ENCODE measurements at regions not wholly inside any gene's neighbourhood (a gene's known extent, or its start where the extent isn't known, plus 50 kb on each side); places are given as distances from the start of the nearest gene placed in this dataset.
"Not testable (repeated sequence)": the region's sequence is repeated elsewhere in the genome, so short reads cannot be mapped to it uniquely, and the experiment has no call there.

GRCh38 chr17:27181935-27182334 is 112.0 kb upstream of the WSB1 start (continued):
- TF ChIP-seq CTCF (IDR thresholded peaks at IDR 0.05) = no peak
- TF ChIP-seq NFIC (IDR thresholded peaks at IDR 0.05; ENCODE audit: borderline replicate concordance) = no peak
- no peak for TF ChIP-seq GABPA (IDR thresholded peaks at IDR 0.05; ENCODE audit: low read depth)
- no peak for TF ChIP-seq NRF1 (IDR thresholded peaks at IDR 0.05; ENCODE audit: low read depth, low read length)

- H4K20me1 ChIP-seq (ENCODE audit: insufficient read depth); H3K27ac ChIP-seq (ENCODE audit: low read depth in 2 of 2, low read length in 1 of 2); H3K36me3 ChIP-seq (replicated peaks in 1 of 2; ENCODE audit: control insufficient read depth in 1 of 2, insufficient read depth in 2 of 2, low read length in 1 of 2); POLR2A ChIA-PET; DNase-seq; H3F3A ChIP-seq (replicated peaks; ENCODE audit: insufficient read depth); H3K4me3 ChIP-seq (ENCODE audit: low read depth in 2 of 2, low read length in 1 of 2); H2AFZ ChIP-seq (ENCODE audit: low read depth); H3K9me3 ChIP-seq; H3K79me2 ChIP-seq (ENCODE audit: insufficient read depth); CTCF ChIA-PET; H3K27me3 ChIP-seq (ENCODE audit: insufficient read depth); H3K9me2 ChIP-seq; H3K9ac ChIP-seq; H3K4me1 ChIP-seq (ENCODE audit: control insufficient read depth in 1 of 2, insufficient read depth in 2 of 2, low read depth in 1 of 2, low read length in 1 of 2); H3K4me2 ChIP-seq: not testable (repeated sequence)
- WGBS (ENCODE audit: low lambda C conversion rate) = 42% methylated on average over 8 of the region's 8 CpGs
- peak; percentile 36; the same call in 1 of the 2 replicates for TF ChIP-seq RAD21 (IDR thresholded peaks at IDR 0.05; ENCODE audit: low read length)
- TF ChIP-seq CTCF (IDR thresholded peaks at IDR 0.05) = peak; percentile 46
Measured at GRCh38 chr17:27197505-27197904, 96.4 kb upstream of the WSB1 start.

- H4K20me1 ChIP-seq (ENCODE audit: insufficient read depth) = no peaks in the 10 kb centered on the region
- H3K9ac ChIP-seq = no peak overlapping the region
- H3F3A ChIP-seq (replicated peaks; ENCODE audit: insufficient read depth) = no peaks in the 10 kb centered on the region
- H3K27me3 ChIP-seq (ENCODE audit: insufficient read depth) = no peaks in the 10 kb centered on the region
- POLR2A ChIA-PET = no interaction called here
- no peaks in the 10 kb centered on the region for H3K36me3 ChIP-seq (replicated peaks in 1 of 2; ENCODE audit: control insufficient read depth in 1 of 2, insufficient read depth in 2 of 2, low read length in 1 of 2)
- H3K79me2 ChIP-seq (ENCODE audit: insufficient read depth) = no peaks in the 10 kb centered on the region
- no peak overlapping the region for H3K4me2 ChIP-seq
- no peak for DNase-seq
- H3K27ac ChIP-seq (ENCODE audit: low read depth in 2 of 2, low read length in 1 of 2) = no peak overlapping the region
- TF ChIP-seq MEF2A (IDR thresholded peaks at IDR 0.05; ENCODE audit: borderline replicate concordance, low read depth) (no peak), EP300 (IDR thresholded peaks at IDR 0.05; ENCODE audit: borderline replicate concordance in 1 of 2, low read depth in 1 of 2, low read length in 1 of 2) (no peak), GATA2 (CRISPR knock-in tag; IDR thresholded peaks at IDR 0.05) (no peak), TEAD4 (IDR thresholded peaks at IDR 0.05; ENCODE audit: borderline replicate concordance, insufficient read depth) (no peak), JUND (IDR thresholded peaks at IDR 0.05) (no peak), NRF1 (IDR thresholded peaks at IDR 0.05; ENCODE audit: low read depth, low read length) (no peak), NFIC (IDR thresholded peaks at IDR 0.05; ENCODE audit: borderline replicate concordance) (no peak), MAX (IDR thresholded peaks at IDR 0.05; ENCODE audit: low read depth) (no peak), ELF1 (IDR thresholded peaks at IDR 0.05) (no peak), TAF1 (IDR thresholded peaks at IDR 0.05; ENCODE audit: borderline replicate concordance, low read depth, low read length) (no peak)
- no peaks in the 10 kb centered on the region; the same call in 1 of the 2 replicates for H3K9me3 ChIP-seq
- no peaks in the 10 kb centered on the region for H3K4me1 ChIP-seq (ENCODE audit: control insufficient read depth in 1 of 2, insufficient read depth in 2 of 2, low read depth in 1 of 2, low read length in 1 of 2)
- WGBS (ENCODE audit: low lambda C conversion rate) = 39% methylated on average over 4 of the region's 4 CpGs
- H3K4me3 ChIP-seq (ENCODE audit: low read depth in 2 of 2, low read length in 1 of 2) = no peak overlapping the region
- H2AFZ ChIP-seq (ENCODE audit: low read depth) = no peak overlapping the region
- no peaks in the 10 kb centered on the region for H3K9me2 ChIP-seq
- CTCF ChIA-PET = no interaction called here
Measured at GRCh38 chr17:27199948-27200347, 94.0 kb upstream of the WSB1 start.

Data from SK-N-SH (cell line).